Fibroblast of villous mesenchyme (primary cell): ENCODE measurements at regions not wholly inside any gene's neighbourhood (a gene's known extent, or its start where the extent isn't known, plus 50 kb on each side); places are given as distances from the start of the nearest gene placed in this dataset.

Source experiments
- DNase-seq: peaks from one replicate; pipeline ENCODE4 v3.0.0-alpha.2; 2010; ENCODE audit warnings: low read depth
- H3K4me3 ChIP-seq: 2 replicates; pipeline ENCODE4 v1.5.1; 2011; ENCODE audit warnings: low read depth, mild to moderate bottlenecking, low read length
- CTCF ChIP-seq: IDR thresholded peaks from 2 replicates; pipeline ENCODE4 v1.5.1; 2012; ENCODE audit warnings: low read depth, mild to moderate bottlenecking, low read length; ENCODE audit not compliant: insufficient read depth

GRCh38 chr21:19922122-19922521 lies 1076.1 kb upstream of the NCAM2 start:
- no peak for TF ChIP-seq CTCF
- no peak for DNase-seq

GRCh38 chr21:19935467-19935866 lies 1062.7 kb upstream of the NCAM2 start:
- no peak for TF ChIP-seq CTCF
- no peak for DNase-seq
- H3K4me3 ChIP-seq: no peak overlapping the region

More at GRCh38 chr21:19922122-19922521, 1076.1 kb upstream of the NCAM2 start:
- H3K4me3 ChIP-seq: no peak overlapping the region

GRCh38 chr21:19937619-19938018 lies 1060.6 kb upstream of the NCAM2 start:
- DNase-seq: no peak
- TF ChIP-seq CTCF: no peak

GRCh38 chr21:19941626-19942025 lies 1056.6 kb upstream of the NCAM2 start:
- DNase-seq: no peak
- TF ChIP-seq CTCF: no peak
- no peak overlapping the region for H3K4me3 ChIP-seq

More at GRCh38 chr21:19937619-19938018, 1060.6 kb upstream of the NCAM2 start:
- H3K4me3 ChIP-seq: no peak overlapping the region

- DNase-seq: no peak
- H3K4me3 ChIP-seq: no peak overlapping the region
- TF ChIP-seq CTCF: no peak
Measured at GRCh38 chr21:19950347-19950746, 1047.9 kb upstream of the NCAM2 start.

- no peak for TF ChIP-seq CTCF
- no peak for DNase-seq
- no peak overlapping the region for H3K4me3 ChIP-seq
Measured at GRCh38 chr21:19969156-19969555, 1029.1 kb upstream of the NCAM2 start.

- no peak for DNase-seq
- no peak for TF ChIP-seq CTCF
- H3K4me3 ChIP-seq: no peak overlapping the region
Measured at GRCh38 chr21:19981938-19982337, 1016.3 kb upstream of the NCAM2 start.
